Testis (tissue), 2 donors: ENCODE measurements at regions not wholly inside any gene's neighbourhood (a gene's known extent, or its start where the extent isn't known, plus 50 kb on each side); places are given as distances from the start of the nearest gene placed in this dataset.

ENCODE experiments used
- DNase-seq: peaks from one replicate; pipeline ENCODE4 v3.0.0-alpha.2; 2019
- H3K27ac ChIP-seq, 2 donors: fragments of 200-600 bp; sonication (generic); one replicate each; pipeline ENCODE4 v1.5.1; 2019
- H3K27me3 ChIP-seq: fragments of 200-600 bp; sonication (generic); one replicate; pipeline ENCODE4 v1.5.1; 2019
- H3K36me3 ChIP-seq: fragments of 200-600 bp; sonication (generic); one replicate; pipeline ENCODE4 v1.5.1; 2017; ENCODE audit warnings: low read depth; ENCODE audit errors: missing control alignments
- H3K4me1 ChIP-seq: fragments of 200-600 bp; sonication (generic); one replicate; pipeline ENCODE4 v1.5.1; 2019
- H3K4me3 ChIP-seq, 2 donors: fragments of 200-600 bp; sonication (generic); one replicate each; pipeline ENCODE4 v1.5.1; 2017 to 2019
- H3K9me3 ChIP-seq: fragments of 200-600 bp; sonication (generic); one replicate; pipeline ENCODE4 v1.5.1; 2017
- CTCF ChIP-seq, 3 experiments: fragments of 450-650 bp in 2 of 3; fragments of 200-600 bp in 1 of 3; sonication (generic) in 1 of 3; IDR thresholded peaks; one replicate each; pipeline ENCODE4 v1.5.1; 2016 to 2019; ENCODE audit warnings: antibody characterized with exemption in 3 of 3, mild to moderate bottlenecking in 2 of 3, moderate library complexity in 1 of 3
- POLR2A ChIP-seq: fragments of 450-650 bp; IDR thresholded peaks from one replicate; pipeline ENCODE4 v1.6.1; 2017; ENCODE audit warnings: antibody characterized with exemption, mild to moderate bottlenecking, moderate library complexity
- WGBS, 2 donors: methylation state at CpG; one replicate each; pipeline ENCODE4 v1.1.5; 2018; 5-methylcytosine and 5-hydroxymethylcytosine counted together
- intact Hi-C: fragments of 100-400 bp; cut with DNase I; formaldehyde crosslinking; loops from one replicate; pipeline ENCODE4 v1.15.1; 2023; ENCODE audit warnings: low total_unique reads

GRCh38 chr10:6756716-6757115 is 176.6 kb upstream of the PRKCQ start:
- intact Hi-C loops: no loop called here
- no peak overlapping the region for H3K4me3 ChIP-seq
- no peaks in the 10 kb centered on the region for H3K4me1 ChIP-seq
- H3K9me3 ChIP-seq: no peaks in the 10 kb centered on the region
- no peak overlapping the region for H3K27ac ChIP-seq
- TF ChIP-seq CTCF (IDR thresholded peaks at IDR 0.05) (no peak), POLR2A (no peak)
- no peaks in the 10 kb centered on the region for H3K27me3 ChIP-seq
- DNase-seq: no peak
- H3K36me3 ChIP-seq: no peaks in the 10 kb centered on the region
- WGBS, 2 donors: 53 to 66% methylated on average over 2 of the region's 2 CpGs

- DNase-seq: no peak
- 56 to 70% methylated on average over 9 of the region's 9 CpGs for WGBS, 2 donors
- Histone ChIP-seq H3K27me3 (no peaks in the 10 kb centered on the region), H3K4me1 (no peaks in the 10 kb centered on the region), H3K4me3 (no peak overlapping the region), H3K27ac (no peak overlapping the region), H3K9me3 (no peaks in the 10 kb centered on the region), H3K36me3 (no peaks in the 10 kb centered on the region)
- intact Hi-C loops: no loop called here
- TF ChIP-seq POLR2A (no peak), CTCF (IDR thresholded peaks at IDR 0.05) (no peak)
Measured at GRCh38 chr10:6755781-6756460, 175.8 kb upstream of the PRKCQ start.

- Histone ChIP-seq H3K4me3 (no peak overlapping the region), H3K27me3 (no peaks in the 10 kb centered on the region), H3K27ac (no peak overlapping the region), H3K36me3 (no peaks in the 10 kb centered on the region), H3K9me3 (no peaks in the 10 kb centered on the region), H3K4me1 (no peaks in the 10 kb centered on the region)
- intact Hi-C loops: no loop called here
- DNase-seq: no peak
- TF ChIP-seq POLR2A (no peak), CTCF (IDR thresholded peaks at IDR 0.05) (no peak)
- 66 to 70% methylated on average over 9 to 10 of the region's 10 CpGs for WGBS, 2 donors
Measured at GRCh38 chr10:6753644-6754043, 173.6 kb upstream of the PRKCQ start.

GRCh38 chr10:6751363-6751762 is 171.3 kb upstream of the PRKCQ start:
- intact Hi-C loops: no loop called here
- no peaks in the 10 kb centered on the region for H3K9me3 ChIP-seq
- DNase-seq: no peak
- no peaks in the 10 kb centered on the region for H3K27me3 ChIP-seq
- H3K27ac ChIP-seq: no peak overlapping the region
- 74 to 78% methylated on average over 4 of the region's 4 CpGs for WGBS, 2 donors
- TF ChIP-seq POLR2A: no peak
- no peaks in the 10 kb centered on the region for H3K4me1 ChIP-seq
- no peak overlapping the region for H3K4me3 ChIP-seq
- H3K36me3 ChIP-seq: no peaks in the 10 kb centered on the region

- no peaks in the 10 kb centered on the region for H3K36me3 ChIP-seq
- H3K4me1 ChIP-seq: no peaks in the 10 kb centered on the region
- H3K27ac ChIP-seq: no peak overlapping the region
- WGBS, 2 donors: 36 to 47% methylated on average over 5 of the region's 5 CpGs
- no peak for TF ChIP-seq CTCF (IDR thresholded peaks at IDR 0.05)
- TF ChIP-seq POLR2A: no peak
- no peaks in the 10 kb centered on the region for H3K9me3 ChIP-seq
- H3K4me3 ChIP-seq: no peak overlapping the region
- no peaks in the 10 kb centered on the region for H3K27me3 ChIP-seq
- DNase-seq: no peak
- intact Hi-C loops: no loop called here
Measured at GRCh38 chr10:6748981-6749635, 169.0 kb upstream of the PRKCQ start.
